Fibroblast of lung (primary cell): ENCODE measurements at regions not wholly inside any gene's neighbourhood (a gene's known extent, or its start where the extent isn't known, plus 50 kb on each side); places are given as distances from the start of the nearest gene placed in this dataset.

Experiments
- EZH2 ChIP-seq: IDR thresholded peaks from 2 replicates; pipeline ENCODE4 v1.5.1; 2012; ENCODE audit warnings: low read length, control low read depth, mild to moderate bottlenecking; ENCODE audit errors: missing control alignments
- TF ChIP-seq, protein P1 (sequence below), 2 donors: IDR thresholded peaks in 1 of 2; conservative IDR thresholded peaks in 1 of 2; 1 replicate in 1 of 2; 2 replicates in 1 of 2; pipeline ENCODE4 v1.5.1; 2011 to 2012; ENCODE audit warnings: low read length in 2 of 2, control low read depth in 1 of 2, inconsistent platforms in 1 of 2, low read depth in 1 of 2, mild to moderate bottlenecking in 1 of 2

DNA sequence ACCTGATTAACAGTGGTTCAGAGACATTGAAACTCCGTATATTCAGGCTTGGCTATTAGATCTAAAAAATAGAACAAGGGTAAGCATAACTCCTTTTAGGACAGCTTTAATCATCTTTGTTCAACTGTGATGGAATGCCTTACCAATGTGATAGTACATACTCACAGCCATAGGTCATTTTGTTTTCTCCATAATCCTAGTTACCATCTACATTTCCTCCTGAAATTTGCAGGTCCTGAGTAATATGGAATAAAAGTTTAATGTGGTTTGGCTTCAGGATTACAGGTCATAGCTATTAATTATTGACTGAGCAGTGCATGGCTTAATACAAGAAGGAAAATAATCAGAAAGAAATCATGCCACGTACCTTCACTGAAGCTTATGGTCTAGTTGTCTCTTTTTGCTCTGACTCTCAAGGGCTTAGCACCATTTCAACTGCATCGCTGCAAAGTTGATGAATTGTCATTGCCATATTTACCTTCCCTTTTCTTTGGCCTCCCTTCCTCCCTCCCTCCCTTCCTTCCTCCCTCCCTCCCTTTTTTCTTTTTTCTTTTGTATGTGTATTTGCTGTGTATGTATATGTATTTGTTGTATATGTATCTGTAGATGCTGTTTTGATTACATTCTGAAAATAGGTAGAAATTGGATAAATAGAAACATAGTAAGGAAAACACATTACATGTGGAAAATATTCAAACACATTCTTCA lies 250.9 kb upstream of the ZNF608 start:
- no peak for TF ChIP-seq EZH2
- TF ChIP-seq, protein P1, sequence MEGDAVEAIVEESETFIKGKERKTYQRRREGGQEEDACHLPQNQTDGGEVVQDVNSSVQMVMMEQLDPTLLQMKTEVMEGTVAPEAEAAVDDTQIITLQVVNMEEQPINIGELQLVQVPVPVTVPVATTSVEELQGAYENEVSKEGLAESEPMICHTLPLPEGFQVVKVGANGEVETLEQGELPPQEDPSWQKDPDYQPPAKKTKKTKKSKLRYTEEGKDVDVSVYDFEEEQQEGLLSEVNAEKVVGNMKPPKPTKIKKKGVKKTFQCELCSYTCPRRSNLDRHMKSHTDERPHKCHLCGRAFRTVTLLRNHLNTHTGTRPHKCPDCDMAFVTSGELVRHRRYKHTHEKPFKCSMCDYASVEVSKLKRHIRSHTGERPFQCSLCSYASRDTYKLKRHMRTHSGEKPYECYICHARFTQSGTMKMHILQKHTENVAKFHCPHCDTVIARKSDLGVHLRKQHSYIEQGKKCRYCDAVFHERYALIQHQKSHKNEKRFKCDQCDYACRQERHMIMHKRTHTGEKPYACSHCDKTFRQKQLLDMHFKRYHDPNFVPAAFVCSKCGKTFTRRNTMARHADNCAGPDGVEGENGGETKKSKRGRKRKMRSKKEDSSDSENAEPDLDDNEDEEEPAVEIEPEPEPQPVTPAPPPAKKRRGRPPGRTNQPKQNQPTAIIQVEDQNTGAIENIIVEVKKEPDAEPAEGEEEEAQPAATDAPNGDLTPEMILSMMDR (conservative IDR thresholded peaks at IDR 0.05 in 1 of 2, IDR thresholded peaks at IDR 0.05 in 1 of 2; ENCODE audit: low read depth in 1 of 2, low read length in 2 of 2): no peak
